Parathyroid adenoma (tissue), 2 donors: ENCODE measurements at regions not wholly inside any gene's neighbourhood (a gene's known extent, or its start where the extent isn't known, plus 50 kb on each side); places are given as distances from the start of the nearest gene placed in this dataset.
"Not testable (repeated sequence)": the region's sequence is repeated elsewhere in the genome, so short reads cannot be mapped to it uniquely, and the experiment has no call there.

Source experiments
- H2AFZ ChIP-seq: fragments of 300-600 bp; sonication (generic); one replicate; pipeline ENCODE4 v1.7.0; 2017; ENCODE audit warnings: antibody characterized with exemption, mild to moderate bottlenecking
- H3K27ac ChIP-seq: fragments of 300-600 bp; sonication (generic); one replicate; pipeline ENCODE4 v1.7.0; 2017
- H3K27me3 ChIP-seq: fragments of 300-600 bp; sonication (generic); one replicate; pipeline ENCODE4 v1.7.0; 2017; ENCODE audit warnings: low read length; ENCODE audit not compliant: control insufficient read depth, insufficient read depth
- H3K36me3 ChIP-seq: fragments of 300-600 bp; sonication (generic); one replicate; pipeline ENCODE4 v1.7.0; 2017; ENCODE audit warnings: low read length; ENCODE audit not compliant: control insufficient read depth, insufficient read depth
- H3K4me1 ChIP-seq: fragments of 300-600 bp; sonication (generic); one replicate; pipeline ENCODE4 v1.7.0; 2017; ENCODE audit warnings: control low read depth
- H3K4me2 ChIP-seq: fragments of 300-600 bp; sonication (generic); one replicate; pipeline ENCODE4 v1.7.0; 2017; ENCODE audit warnings: low read length
- H3K4me3 ChIP-seq: fragments of 300-600 bp; sonication (generic); one replicate; pipeline ENCODE4 v1.7.0; 2017; ENCODE audit warnings: low read depth, low read length
- H3K79me2 ChIP-seq: fragments of 300-600 bp; sonication (generic); one replicate; pipeline ENCODE4 v1.7.0; 2017; ENCODE audit warnings: control low read depth
- H3K9ac ChIP-seq: fragments of 300-600 bp; sonication (generic); one replicate; pipeline ENCODE4 v1.7.0; 2017; ENCODE audit warnings: mild to moderate bottlenecking
- H3K9me3 ChIP-seq: fragments of 300-600 bp; sonication (generic); one replicate; pipeline ENCODE4 v1.7.0; 2017; ENCODE audit warnings: low read length; ENCODE audit not compliant: control insufficient read depth
- TF ChIP-seq, protein P1 (sequence below): fragments of 300-600 bp; sonication (generic); IDR thresholded peaks from one replicate; pipeline ENCODE4 v1.7.0; 2017; ENCODE audit warnings: antibody characterized with exemption, mild to moderate bottlenecking
- donor health status: primary hyperparathyroidism.

DNA sequence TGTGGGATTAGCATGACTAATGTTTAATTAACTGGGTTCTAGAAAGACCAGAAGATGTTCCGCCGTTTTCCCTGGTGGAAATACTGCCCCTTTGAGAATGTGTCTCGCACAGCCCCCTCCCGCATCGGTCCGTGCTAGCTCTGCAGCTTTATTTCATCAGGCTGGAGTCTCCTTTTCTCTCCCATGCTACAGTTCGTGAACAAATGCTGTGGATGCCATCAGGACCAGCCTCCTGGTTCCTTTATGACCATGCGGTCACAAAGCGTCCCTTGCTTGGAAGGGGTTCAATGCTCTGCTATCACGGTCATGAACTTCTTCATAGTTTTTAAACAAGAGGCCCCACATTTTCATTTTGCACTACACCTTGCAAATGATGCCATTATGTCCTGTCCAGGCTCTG, 157.7 kb upstream of the TMEM132C start:
- no peaks in the 10 kb centered on the region for H3K36me3 ChIP-seq
- no peaks in the 10 kb centered on the region for H3K79me2 ChIP-seq
- H3K4me1 ChIP-seq, result peaks cover 22% of the 10 kb centered on the region
- H3K27ac ChIP-seq, result no peak overlapping the region
- TF ChIP-seq, protein P1, sequence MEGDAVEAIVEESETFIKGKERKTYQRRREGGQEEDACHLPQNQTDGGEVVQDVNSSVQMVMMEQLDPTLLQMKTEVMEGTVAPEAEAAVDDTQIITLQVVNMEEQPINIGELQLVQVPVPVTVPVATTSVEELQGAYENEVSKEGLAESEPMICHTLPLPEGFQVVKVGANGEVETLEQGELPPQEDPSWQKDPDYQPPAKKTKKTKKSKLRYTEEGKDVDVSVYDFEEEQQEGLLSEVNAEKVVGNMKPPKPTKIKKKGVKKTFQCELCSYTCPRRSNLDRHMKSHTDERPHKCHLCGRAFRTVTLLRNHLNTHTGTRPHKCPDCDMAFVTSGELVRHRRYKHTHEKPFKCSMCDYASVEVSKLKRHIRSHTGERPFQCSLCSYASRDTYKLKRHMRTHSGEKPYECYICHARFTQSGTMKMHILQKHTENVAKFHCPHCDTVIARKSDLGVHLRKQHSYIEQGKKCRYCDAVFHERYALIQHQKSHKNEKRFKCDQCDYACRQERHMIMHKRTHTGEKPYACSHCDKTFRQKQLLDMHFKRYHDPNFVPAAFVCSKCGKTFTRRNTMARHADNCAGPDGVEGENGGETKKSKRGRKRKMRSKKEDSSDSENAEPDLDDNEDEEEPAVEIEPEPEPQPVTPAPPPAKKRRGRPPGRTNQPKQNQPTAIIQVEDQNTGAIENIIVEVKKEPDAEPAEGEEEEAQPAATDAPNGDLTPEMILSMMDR, result no peak
- H3K4me3 ChIP-seq, result no peak overlapping the region
- H3K9me3 ChIP-seq, result no peaks in the 10 kb centered on the region
- no peak overlapping the region for H3K9ac ChIP-seq
- H2AFZ ChIP-seq, result no peak overlapping the region
- no peak overlapping the region for H3K4me2 ChIP-seq
- peaks cover 3% of the 10 kb centered on the region for H3K27me3 ChIP-seq

DNA sequence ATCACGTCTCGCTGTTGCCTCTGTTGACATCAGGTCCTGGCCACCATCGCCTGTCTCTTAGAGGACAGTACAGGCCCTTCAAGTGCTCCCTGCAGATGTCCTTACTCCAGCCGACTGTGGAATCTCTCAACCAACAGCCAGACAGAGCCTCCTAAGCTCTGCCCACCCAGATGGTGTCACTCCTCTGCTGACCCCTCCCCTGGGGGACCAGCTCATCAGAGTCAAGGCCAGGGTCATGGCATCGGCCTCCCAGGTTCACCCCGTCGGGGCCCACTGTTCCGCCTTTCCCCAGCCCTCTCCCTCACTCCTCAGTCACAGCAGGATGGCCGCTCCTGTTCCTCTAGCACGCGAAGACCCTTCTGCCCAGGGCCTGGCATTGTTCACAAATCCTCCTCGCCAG, 157.3 kb upstream of the TMEM132C start:
- Histone ChIP-seq H3K4me3 (no peak overlapping the region), H3K9ac (no peak overlapping the region), H3K9me3 (no peaks in the 10 kb centered on the region), H3K79me2 (no peaks in the 10 kb centered on the region), H3K4me1 (peaks cover 22% of the 10 kb centered on the region), H3K27me3 (peaks cover 3% of the 10 kb centered on the region), H3K27ac (no peak overlapping the region), H2AFZ (no peak overlapping the region), H3K36me3 (no peaks in the 10 kb centered on the region), H3K4me2 (no peak overlapping the region)
- TF ChIP-seq, protein P1, result no peak

DNA sequence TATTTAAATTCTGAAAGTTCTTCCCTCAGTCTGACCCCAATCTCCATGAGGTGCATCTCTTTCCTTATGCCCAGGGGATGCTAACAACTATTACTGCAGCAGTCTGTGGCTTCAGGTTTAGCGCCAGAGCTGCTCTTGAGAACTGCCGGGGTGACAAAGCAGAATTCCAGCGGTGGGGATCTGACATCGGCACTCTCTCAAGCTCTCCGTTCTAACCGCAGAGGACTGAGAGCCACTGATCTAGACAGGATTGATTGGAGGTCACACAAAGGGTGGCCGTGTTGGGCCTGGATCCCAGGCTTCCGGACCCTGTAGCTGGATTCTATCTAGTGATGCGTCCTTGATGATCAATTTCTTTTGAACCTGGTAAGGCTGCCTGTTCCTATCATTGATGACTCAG, 155.6 kb upstream of the TMEM132C start:
- Histone ChIP-seq H3K36me3 (no peaks in the 10 kb centered on the region), H3K27me3 (peaks cover 3% of the 10 kb centered on the region), H3K9ac (no peak overlapping the region), H3K4me2 (no peak overlapping the region), H2AFZ (peak overlapping the region; percentile 80), H3K9me3 (no peaks in the 10 kb centered on the region), H3K27ac (peak overlapping the region; percentile 86), H3K4me3 (no peak overlapping the region), H3K4me1 (peaks cover 28% of the 10 kb centered on the region), H3K79me2 (no peaks in the 10 kb centered on the region)
- TF ChIP-seq, protein P1, result no peak

- H3K79me2 ChIP-seq, result no peaks in the 10 kb centered on the region
- peak overlapping the region; percentile 86 for H3K27ac ChIP-seq
- no peaks in the 10 kb centered on the region for H3K36me3 ChIP-seq
- no peak overlapping the region for H3K9ac ChIP-seq
- H3K4me2 ChIP-seq, result no peak overlapping the region
- H3K9me3 ChIP-seq, result no peaks in the 10 kb centered on the region
- peaks cover 3% of the 10 kb centered on the region for H3K27me3 ChIP-seq
- H3K4me3 ChIP-seq, result no peak overlapping the region
- peak overlapping the region; percentile 80 for H2AFZ ChIP-seq
- H3K4me1 ChIP-seq, result peaks cover 28% of the 10 kb centered on the region
- TF ChIP-seq, protein P1, result no peak
These were observed 155.0 kb upstream of the TMEM132C start for GRCh38 chr12:128111951-128112350.

DNA sequence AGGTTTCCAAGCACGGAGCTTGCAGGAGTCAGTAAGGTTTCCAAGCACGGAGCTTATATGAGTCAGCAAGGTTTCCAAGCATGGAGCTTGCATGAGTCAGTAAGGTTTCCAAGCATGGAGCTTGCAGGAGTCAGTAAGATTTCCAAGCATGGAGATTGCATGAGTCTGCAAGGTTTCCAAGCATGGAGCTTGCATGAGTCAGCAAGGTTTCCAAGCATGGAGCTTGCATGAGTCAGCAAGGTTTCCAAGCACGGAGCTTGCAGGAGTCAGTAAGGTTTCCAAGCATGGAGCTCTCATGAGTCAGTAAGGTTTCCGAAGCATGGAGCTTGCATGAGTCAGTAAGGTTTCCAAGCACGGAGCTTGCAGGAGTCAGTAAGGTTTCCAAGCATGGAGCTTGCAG, 153.7 kb upstream of the TMEM132C start:
- H3K4me2 ChIP-seq, H3K36me3 ChIP-seq, H3K79me2 ChIP-seq, H3K9me3 ChIP-seq, H3K4me3 ChIP-seq, H2AFZ ChIP-seq, H3K9ac ChIP-seq, H3K27me3 ChIP-seq: not testable (repeated sequence)
- Histone ChIP-seq H3K4me1 (peaks cover 28% of the 10 kb centered on the region), H3K27ac (peak overlapping the region; percentile 86)
